CD4-positive, alpha-beta T cell treated with Interleukin-12 subunit alpha and Interleukin-12 subunit beta, for 1 hour (primary cell): ENCODE measurements at regions not wholly inside any gene's neighbourhood (a gene's known extent, or its start where the extent isn't known, plus 50 kb on each side); places are given as distances from the start of the nearest gene placed in this dataset.
A peak's percentile ranks its signal among the peaks of the same experiment; 100 is the strongest.

Experiments used
- DNase-seq: peaks from one replicate; pipeline ENCODE4 v3.0.0-alpha.2; 2020

GRCh38 chr14:71290960-71291466 is 383.8 kb downstream of the PCNX1 start:
- DNase-seq, result peak; percentile 8

DNA sequence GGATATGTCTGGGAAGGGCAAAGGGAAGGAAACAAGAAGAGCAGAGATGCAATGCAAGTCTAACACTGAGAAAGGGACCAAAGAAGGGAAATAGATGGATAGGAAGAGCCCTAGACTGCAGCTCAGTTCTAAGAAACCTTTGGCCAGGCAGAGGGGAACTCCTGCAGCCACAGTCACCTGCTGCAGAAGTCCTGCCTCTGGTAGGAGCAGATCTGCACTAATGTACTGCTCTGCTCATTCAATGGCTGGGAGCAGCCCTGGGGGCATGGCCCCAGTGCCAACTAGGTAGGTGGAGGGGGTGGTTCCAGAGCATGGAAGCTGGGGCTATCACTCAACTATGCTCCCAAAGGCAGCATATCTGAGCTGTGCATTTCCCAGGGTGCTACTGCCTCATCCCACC is 388.9 kb downstream of the PCNX1 start:
- DNase-seq, result no peak

DNA sequence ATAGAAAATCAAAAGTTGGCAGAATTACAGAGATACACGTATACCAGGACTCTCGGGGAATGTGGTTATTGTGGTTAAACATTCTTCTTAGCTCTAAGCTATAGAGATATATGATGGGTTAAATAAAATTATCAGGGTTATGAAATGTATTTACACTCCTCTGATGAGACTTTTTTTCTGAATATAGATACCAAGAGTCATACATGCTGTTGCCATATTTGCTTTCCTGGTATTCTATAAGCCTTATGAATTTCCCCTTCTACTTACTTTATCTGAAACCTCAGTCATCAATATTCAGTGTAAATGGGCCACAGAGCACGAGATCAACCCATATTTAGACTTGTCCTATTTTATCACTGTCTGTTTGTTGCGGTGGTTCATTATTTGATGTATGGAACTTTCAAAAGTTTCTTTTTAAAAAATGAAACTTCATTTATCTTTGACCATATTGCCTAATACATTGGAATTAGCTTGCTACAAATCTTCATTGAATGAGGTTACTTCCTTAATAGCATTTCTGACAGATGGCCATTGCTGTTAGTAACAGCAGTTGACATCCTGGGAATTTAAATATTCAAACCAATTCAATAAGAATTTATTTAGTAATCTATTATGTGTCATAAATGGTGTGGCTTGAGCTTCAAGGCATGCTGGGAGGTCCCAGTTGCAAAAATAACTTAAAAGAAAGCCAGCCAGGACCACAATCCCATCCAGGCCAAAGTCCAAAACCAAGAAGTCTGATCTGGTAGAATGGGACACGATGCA is 393.5 kb downstream of the PCNX1 start:
- no peak for DNase-seq

DNA sequence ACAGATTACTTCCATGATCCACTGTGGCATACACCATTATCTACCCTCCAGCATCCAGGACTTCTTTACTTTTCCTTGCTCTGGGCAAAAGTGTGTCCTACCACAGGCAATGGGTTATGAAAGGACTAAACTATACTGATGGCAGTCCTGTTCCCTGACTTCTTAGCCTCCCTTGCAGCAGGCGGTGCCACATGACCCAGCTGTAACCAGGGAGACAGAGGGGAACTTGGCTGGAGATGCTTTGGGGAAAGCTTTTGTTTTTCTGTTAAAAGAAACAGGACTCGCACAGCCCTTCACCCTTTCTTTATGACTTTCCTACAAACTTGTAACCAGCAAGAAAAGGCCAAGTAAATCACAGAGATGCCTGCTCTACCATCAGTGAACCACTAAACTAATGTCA is 394.4 kb downstream of the PCNX1 start:
- DNase-seq, result no peak

- no peak for DNase-seq
These were observed 397.4 kb downstream of the PCNX1 start for GRCh38 chr14:71304690-71305089.

- DNase-seq, result no peak
These were observed 401.4 kb downstream of the PCNX1 start for GRCh38 chr14:71308671-71309070.

GRCh38 chr14:71309756-71310155 is 402.5 kb downstream of the PCNX1 start:
- DNase-seq, result no peak

- DNase-seq, result no peak
These were observed 403.8 kb downstream of the PCNX1 start for GRCh38 chr14:71311061-71311460.

DNA sequence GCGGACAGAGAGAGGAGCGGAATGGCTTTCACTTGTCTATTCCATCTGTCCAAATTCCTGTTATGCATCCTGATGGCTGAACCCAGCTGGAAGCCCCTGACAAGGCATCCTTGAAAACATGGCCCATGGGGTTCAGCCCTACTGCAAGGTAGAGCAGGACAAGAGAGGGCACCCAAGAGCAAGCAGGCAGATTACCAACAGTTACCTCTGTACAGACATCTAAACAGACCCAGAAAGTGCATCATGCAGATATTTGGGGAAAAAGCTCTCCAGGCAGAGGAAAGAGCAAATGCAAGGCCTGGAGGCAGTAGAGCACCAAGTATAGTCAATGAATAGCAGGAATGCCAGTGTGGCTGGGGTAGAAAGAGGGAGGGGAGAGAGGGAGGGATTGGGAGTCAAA is 407.5 kb downstream of the PCNX1 start:
- DNase-seq, result no peak

DNA sequence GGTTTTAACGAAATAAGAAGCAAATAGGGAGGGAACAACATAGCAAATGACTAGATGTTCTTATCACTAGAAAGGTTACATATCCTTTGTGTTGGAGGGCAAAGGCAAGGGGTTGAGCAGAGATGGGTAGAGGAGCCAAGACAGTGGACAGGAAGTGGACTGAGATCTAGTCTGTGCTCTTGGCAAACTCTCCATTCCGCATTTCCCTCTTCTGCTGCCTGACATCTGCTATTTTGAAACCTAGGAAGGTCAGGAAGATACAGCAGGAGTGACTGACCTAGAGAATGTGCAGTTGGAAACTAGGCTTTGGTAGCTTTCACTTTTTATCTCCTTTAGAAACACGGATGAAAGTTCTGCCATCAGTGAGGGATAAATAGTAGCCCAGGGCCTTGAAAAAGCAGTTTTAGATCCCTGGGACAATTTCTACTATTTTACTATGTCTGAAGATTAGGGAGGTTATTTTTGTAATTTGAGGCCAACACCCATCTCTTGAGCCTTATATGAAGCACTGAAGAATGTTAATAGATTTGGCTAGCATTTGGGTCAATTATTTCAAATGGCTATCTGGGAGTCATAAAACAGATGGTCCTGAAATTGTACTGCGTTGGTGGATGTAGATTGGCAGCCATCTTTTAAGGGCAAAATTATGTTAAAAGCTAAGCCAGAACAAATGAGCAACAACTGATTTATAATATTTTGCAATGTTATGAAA is 410.3 kb downstream of the PCNX1 start:
- no peak for DNase-seq

DNA sequence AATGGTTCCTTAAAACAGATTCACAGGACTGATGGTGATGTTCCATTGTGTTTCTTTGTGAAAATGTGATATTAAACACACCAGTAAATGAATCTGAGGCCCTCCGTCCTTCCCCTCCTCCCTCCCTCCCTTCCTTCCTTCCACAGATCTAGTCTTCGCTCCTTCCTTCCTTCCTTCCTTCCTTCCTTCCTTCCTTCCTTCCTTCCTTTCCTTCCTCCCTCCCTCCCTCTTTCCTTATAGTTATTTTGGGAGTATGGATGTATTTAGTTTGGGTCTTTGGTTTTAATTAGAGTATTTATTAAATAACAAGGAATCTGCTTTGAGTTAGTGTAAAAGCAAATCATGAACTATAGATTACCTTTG is 410.8 kb downstream of the PCNX1 start:
- no peak for DNase-seq

DNA sequence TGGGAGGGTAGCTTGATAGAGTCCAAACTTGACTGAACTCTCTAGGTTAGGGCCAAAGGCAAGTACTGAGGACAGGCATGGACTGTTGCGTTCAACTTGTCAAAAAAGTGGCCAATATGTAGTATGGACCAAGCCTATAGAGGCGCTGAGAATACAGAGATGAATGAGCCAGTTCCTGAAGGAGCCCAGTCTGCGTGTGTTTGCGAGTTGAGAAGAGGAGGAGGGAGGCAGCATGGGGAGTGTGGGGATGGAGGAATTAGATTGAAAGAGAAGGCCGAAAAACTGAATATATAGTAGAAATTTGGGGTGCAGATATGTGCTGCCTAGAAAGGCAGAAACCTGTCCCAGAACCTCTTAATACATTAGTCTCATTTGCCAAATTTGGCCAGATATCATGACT is 412.4 kb downstream of the PCNX1 start:
- no peak for DNase-seq

DNA sequence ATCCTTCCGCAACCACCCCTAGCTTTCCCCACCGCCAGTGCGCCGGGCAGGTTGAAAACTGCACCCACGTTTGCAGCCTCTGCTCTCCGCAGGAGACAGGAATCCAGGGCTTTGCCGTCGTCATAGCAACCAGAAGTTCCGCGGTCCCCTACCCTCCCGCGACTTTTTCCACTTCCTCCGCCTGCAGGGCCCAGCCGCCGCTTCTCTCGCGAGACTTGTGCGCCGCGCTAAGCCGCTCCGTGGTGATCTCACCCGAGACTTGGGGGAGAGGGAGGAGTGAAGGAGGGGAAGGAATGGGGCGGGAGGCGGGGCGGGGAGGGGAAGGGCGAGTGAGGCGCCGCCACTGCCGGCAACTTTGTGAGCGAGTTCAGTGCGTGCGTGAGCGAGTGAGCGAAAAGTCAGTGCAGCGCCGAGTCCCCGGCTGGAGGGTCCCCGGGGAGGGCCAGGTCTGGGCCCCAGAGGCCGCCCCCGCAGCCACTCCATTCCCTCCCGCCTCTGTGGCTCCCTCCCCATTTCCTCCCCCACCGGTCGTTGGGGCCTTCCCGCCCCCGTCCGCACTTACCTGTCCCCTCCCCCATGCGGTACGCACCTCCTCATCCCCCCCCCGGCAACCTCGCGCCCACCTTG is 413.0 kb downstream of the PCNX1 start, which contains the start of gene SIPA1L1:
Gene SIPA1L1 (plus strand): TSS at position 370 of the 627 bp plus-strand sequence.
- DNase-seq, result peak; percentile 99

DNA sequence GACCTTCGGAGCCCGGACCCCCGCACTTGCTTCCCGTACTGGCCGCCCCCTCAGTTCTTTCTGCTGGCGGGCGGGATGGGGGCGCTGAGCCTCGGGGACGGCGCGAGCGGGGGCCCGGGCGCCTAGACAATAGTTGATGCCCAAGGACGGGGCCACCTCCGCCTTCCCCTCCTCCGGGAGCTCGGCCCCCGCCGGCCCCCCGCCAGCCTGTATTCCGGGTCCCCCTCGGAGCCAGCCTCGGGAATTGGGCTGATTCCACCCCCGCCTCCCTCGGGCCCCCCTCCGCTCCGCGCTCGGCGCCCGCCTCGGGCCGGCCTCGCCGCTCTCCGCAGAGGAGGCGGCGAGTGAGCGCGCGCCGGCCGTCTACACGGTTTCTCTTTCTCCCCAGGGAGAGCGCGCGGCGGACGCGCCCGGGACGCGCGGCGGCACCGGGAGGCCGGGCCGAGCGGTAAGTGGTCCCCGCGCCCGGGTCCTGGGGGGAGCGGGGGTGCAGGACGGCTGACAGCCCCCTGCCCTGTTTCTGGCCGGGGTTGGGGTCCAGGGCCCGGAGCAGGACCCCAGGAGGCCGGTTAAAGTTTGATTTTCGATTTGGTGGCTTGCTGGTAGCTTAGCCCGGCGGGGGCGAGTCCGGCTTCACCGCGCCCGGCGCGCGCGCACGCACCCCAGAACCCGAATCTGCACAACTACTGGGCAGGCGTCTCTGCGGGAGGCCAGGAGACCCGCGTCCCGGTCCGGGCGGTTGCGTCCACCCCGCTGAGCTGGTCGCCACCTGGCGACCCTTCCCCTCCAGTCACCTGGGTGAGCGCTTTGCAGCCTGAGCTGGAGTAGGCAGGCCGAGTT is 413.7 kb downstream of the PCNX1 start:
- peak; percentile 68 for DNase-seq

DNA sequence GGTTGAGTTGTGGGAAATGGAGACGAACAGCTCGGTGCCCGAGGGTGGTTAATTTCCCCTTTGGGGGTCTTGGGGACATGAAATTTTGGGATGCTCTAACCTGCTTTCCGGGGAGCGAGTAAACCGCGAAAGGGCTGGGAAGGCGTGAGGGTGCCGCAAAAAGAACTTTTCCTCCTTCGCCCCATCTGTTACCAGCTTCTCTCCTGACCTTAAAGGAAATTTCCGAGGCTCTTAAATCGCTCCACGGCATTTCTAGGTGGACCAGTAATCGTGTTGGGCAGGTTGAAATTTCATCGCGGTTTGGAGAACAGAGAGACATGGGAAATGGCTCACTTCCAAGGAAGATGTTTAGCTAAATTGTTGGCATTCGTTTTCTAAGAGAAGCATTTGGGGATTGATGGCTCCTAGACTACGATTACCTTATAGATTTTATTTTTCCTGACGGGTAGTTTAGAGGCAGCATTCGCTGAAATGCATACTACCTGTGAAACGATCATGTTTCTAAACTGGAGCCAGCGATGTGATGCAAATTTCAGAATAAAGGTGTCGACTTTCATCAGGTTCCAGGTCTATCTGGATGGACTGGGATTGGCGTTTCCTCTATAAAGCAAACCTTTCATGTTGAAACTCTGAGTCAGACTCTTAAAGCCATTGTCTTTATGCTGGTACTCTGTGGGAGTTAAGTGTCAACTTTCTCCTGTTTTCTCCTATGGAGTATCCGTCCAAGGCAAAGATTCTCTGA is 414.5 kb downstream of the PCNX1 start:
- DNase-seq, result no peak

GRCh38 chr14:71322655-71323250 is 415.5 kb downstream of the PCNX1 start:
- DNase-seq, result peak; percentile 58

GRCh38 chr14:71324767-71325272 is 417.6 kb downstream of the PCNX1 start:
- DNase-seq, result peak; percentile 66

DNA sequence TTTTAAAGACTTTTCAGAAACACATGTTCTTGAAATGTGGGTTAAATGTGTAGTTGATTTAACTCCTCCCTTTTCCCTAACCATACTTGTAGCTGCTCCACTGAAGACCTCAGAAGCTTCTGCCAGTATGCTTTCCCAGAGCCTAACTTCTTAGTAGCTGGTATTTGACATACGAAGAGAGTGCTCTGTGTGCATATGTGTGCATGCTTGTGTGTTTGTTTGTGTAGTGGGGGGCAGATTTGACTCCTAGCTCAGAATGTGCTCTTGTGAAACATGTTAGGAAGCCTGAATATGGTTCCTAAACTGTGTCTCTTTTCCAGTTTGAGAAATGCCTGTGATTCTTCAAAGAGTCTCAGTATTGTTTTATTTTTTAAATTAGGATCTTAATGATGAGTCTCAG is 420.4 kb downstream of the PCNX1 start:
- no peak for DNase-seq

DNA sequence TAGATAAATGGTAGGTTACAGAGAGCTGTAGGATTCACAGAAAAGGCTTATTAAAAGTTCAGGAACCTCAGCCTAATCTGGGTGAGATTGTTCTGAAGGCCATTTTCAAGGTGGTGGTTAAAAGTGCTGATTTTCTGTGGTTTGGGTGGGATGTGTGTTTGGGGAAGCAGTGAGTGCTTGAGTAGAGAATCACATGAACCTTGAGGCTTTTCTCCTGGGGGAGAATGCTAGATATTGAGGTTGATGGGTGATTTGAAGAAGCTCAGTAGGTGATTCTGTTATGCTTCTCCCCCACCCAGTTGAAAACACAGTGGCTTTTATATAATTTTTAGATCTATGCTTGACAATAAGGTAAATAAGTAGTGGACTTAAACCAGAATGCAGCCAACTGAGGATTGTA is 420.9 kb downstream of the PCNX1 start:
- no peak for DNase-seq

DNA sequence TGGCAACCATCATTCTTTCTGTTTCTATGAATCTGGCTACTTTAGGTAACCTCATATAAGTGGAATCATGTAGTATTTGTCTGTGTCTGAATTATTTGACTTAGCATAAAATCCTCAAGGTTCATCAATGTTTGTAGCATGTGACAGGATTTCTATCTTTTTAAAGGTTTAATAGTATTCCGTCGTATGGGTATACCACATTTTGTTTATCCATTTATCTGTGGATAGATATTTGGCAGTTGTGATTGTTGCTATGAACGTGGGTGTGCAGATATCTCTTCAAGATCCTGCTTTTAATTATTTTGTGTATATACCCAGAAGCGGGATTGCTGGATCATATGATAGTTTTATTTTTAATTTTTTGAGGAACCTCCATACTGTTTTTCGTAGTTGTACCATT is 421.7 kb downstream of the PCNX1 start:
- DNase-seq, result no peak

DNA sequence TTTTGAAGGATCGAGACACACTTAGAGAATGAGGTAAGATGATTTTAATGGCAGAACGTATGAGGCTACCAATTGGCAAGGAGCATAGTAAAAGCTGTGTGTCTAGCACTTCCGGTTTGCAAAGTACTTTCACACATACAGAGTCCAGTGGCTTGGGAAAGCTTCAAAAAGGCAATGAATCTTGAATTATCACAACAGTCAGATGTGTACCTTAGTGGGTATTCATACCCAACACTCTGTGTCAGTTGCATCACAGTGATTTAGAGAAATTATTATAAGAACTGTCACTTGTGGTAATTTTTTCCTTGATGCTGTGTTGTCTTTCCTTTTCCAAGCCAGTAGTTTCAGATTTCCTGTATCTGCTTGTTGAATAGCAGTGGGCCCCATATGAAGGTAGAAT is 424.1 kb downstream of the PCNX1 start:
- DNase-seq, result no peak

DNA sequence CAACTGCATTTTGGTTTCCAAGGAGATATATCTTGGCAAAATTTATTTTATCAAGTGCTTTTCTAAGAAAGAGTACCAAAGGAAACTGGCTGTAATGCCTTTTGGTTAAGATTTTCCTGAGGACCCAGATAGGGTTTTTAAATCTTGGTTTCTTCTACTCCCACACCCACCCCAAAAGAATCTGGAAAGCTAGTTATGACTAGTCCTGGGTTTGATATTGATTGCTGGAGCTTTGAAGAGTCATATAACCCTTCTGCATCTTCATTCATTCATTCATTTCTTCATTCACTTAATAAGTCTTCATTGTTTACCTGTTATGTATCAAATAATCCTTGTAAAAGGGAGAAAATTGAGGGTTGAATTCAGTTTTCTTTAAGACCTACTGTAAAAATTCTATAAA is 425.2 kb downstream of the PCNX1 start:
- no peak for DNase-seq
